Esophagus muscularis mucosa (tissue), 4 donors: ENCODE measurements at regions not wholly inside any gene's neighbourhood (a gene's known extent, or its start where the extent isn't known, plus 50 kb on each side); places are given as distances from the start of the nearest gene placed in this dataset.
"Not testable (repeated sequence)": the region's sequence is repeated elsewhere in the genome, so short reads cannot be mapped to it uniquely, and the experiment has no call there.

Source experiments
- DNase-seq: peaks from one replicate; pipeline ENCODE4 v3.0.0-alpha.2; 2017; ENCODE audit errors: extremely low spot score
- H3K27ac ChIP-seq, 4 donors: fragments of 200-600 bp; sonication (generic); replicated peaks in 1 of 4; 1 replicate in 3 of 4; 2 replicates in 1 of 4; pipeline ENCODE4 v1.5.1; 2016 to 2019; ENCODE audit warnings: mild to moderate bottlenecking in 1 of 4
- H3K27me3 ChIP-seq, 4 donors: fragments of 200-600 bp; sonication (generic); one replicate each; pipeline versions ENCODE4 v1.5.1 to v1.6.0; 2016 to 2019
- H3K36me3 ChIP-seq, 4 donors: fragments of 200-600 bp; sonication (generic); one replicate each; pipeline ENCODE4 v1.5.1; 2016 to 2019
- H3K4me1 ChIP-seq, 4 donors: fragments of 200-600 bp; sonication (generic); one replicate each; pipeline ENCODE4 v1.5.1; 2016 to 2019
- H3K4me3 ChIP-seq, 4 donors: fragments of 200-600 bp; sonication (generic); 1 replicate in 2 of 4; 2 replicates in 2 of 4; pipeline ENCODE4 v1.5.1; 2016 to 2019; ENCODE audit warnings: mild to moderate bottlenecking in 4 of 4, moderate library complexity in 1 of 4
- H3K9me3 ChIP-seq, 4 donors: fragments of 200-600 bp; sonication (generic); 1 replicate in 3 of 4; 2 replicates in 1 of 4; pipeline ENCODE4 v1.5.1; 2016 to 2019
- CTCF ChIP-seq, 3 experiments: fragments of 200-600 bp in 2 of 3; fragments of 450-650 bp in 1 of 3; sonication (generic) in 2 of 3; IDR thresholded peaks; one replicate each; pipeline ENCODE4 v1.5.1; 2017 to 2019; ENCODE audit warnings: antibody characterized with exemption in 3 of 3, mild to moderate bottlenecking in 2 of 3, moderate library complexity in 1 of 3
- EP300 ChIP-seq: sonication (generic); formaldehyde crosslinking; IDR thresholded peaks from one replicate; pipeline ENCODE4 v1.6.1; 2017; ENCODE audit warnings: antibody characterized with exemption
- POLR2A ChIP-seq: fragments of 450-650 bp; IDR thresholded peaks from one replicate; pipeline ENCODE4 v1.6.1; 2017; ENCODE audit warnings: antibody characterized with exemption, moderate library complexity, mild to moderate bottlenecking, low read depth
- POLR2AphosphoS5 ChIP-seq, 2 donors: sonication (generic); formaldehyde crosslinking; IDR thresholded peaks; one replicate each; pipeline ENCODE4 v1.6.1; 2017; ENCODE audit warnings: antibody characterized with exemption in 2 of 2
- WGBS: methylation state at CpG from one replicate; pipeline ENCODE4 v1.1.5; 2018; 5-methylcytosine and 5-hydroxymethylcytosine counted together
- intact Hi-C: fragments of 100-400 bp; cut with DNase I; formaldehyde crosslinking; loops from one replicate; pipeline ENCODE4 v1.15.1; 2023

- H3K9me3 ChIP-seq = no peaks in the 10 kb centered on the region
- H3K27ac ChIP-seq = no peak overlapping the region
- H3K36me3 ChIP-seq = no peaks in the 10 kb centered on the region
- no peak for DNase-seq
- WGBS = 78% methylated on average over 4 of the region's 4 CpGs
- no peak overlapping the region for H3K4me3 ChIP-seq
- H3K27me3 ChIP-seq = no peaks in the 10 kb centered on the region
- TF ChIP-seq POLR2A (no peak), POLR2AphosphoS5 (IDR thresholded peaks at IDR 0.05) (no peak)
- intact Hi-C loops = no loop called here
- no peaks in the 10 kb centered on the region for H3K4me1 ChIP-seq
Measured at GRCh38 chr7:125201002-125201401, 271.4 kb upstream of the POT1 start.

- H3K9me3 ChIP-seq = no peaks in the 10 kb centered on the region
- H3K27ac ChIP-seq = no peak overlapping the region
- H3K4me3 ChIP-seq = no peak overlapping the region
- H3K27me3 ChIP-seq = no peaks in the 10 kb centered on the region
- WGBS = 67% methylated on average over 6 of the region's 6 CpGs
- TF ChIP-seq CTCF (IDR thresholded peaks at IDR 0.05) (no peak), POLR2A (no peak), EP300 (no peak), POLR2AphosphoS5 (IDR thresholded peaks at IDR 0.05) (no peak)
- no peaks in the 10 kb centered on the region for H3K4me1 ChIP-seq
- H3K36me3 ChIP-seq = no peaks in the 10 kb centered on the region
- DNase-seq = no peak
- intact Hi-C loops = no loop called here
Measured at GRCh38 chr7:125197731-125198393, 268.2 kb upstream of the POT1 start.

- no peaks in the 10 kb centered on the region for H3K9me3 ChIP-seq
- no peaks in the 10 kb centered on the region for H3K27me3 ChIP-seq
- DNase-seq = no peak
- H3K27ac ChIP-seq = no peak overlapping the region
- H3K4me3 ChIP-seq = no peak overlapping the region
- no peaks in the 10 kb centered on the region for H3K36me3 ChIP-seq
- intact Hi-C loops = no loop called here
- no peak for TF ChIP-seq POLR2AphosphoS5 (IDR thresholded peaks at IDR 0.05)
- no peak for TF ChIP-seq EP300
- TF ChIP-seq CTCF (IDR thresholded peaks at IDR 0.05) = no peak
- no peak for TF ChIP-seq POLR2A
- no peaks in the 10 kb centered on the region for H3K4me1 ChIP-seq
- WGBS = 32% methylated on average over 1 of the region's 1 CpG
Measured at GRCh38 chr7:125195156-125195555, 265.5 kb upstream of the POT1 start.

GRCh38 chr7:125193263-125193662 lies 263.6 kb upstream of the POT1 start:
- DNase-seq = no peak
- no peaks in the 10 kb centered on the region for H3K36me3 ChIP-seq
- H3K4me3 ChIP-seq = no peak overlapping the region
- H3K27me3 ChIP-seq = no peaks in the 10 kb centered on the region
- H3K4me1 ChIP-seq = no peaks in the 10 kb centered on the region
- intact Hi-C loops = no loop called here
- H3K9me3 ChIP-seq = no peaks in the 10 kb centered on the region
- 65% methylated on average over 2 of the region's 2 CpGs for WGBS
- no peak overlapping the region for H3K27ac ChIP-seq
- TF ChIP-seq CTCF (IDR thresholded peaks at IDR 0.05) (no peak), POLR2AphosphoS5 (IDR thresholded peaks at IDR 0.05) (no peak), EP300 (no peak), POLR2A (no peak)

- intact Hi-C loops = no loop called here
- Histone ChIP-seq H3K4me3 (no peak overlapping the region), H3K27ac (no peak overlapping the region), H3K36me3 (no peaks in the 10 kb centered on the region), H3K4me1 (no peaks in the 10 kb centered on the region), H3K27me3 (no peaks in the 10 kb centered on the region), H3K9me3 (no peaks in the 10 kb centered on the region)
- TF ChIP-seq POLR2AphosphoS5 (IDR thresholded peaks at IDR 0.05) (no peak), CTCF (IDR thresholded peaks at IDR 0.05) (no peak), EP300 (no peak), POLR2A (no peak)
- WGBS = 56% methylated on average over 1 of the region's 1 CpG
- no peak for DNase-seq
Measured at GRCh38 chr7:125184801-125185200, 255.2 kb upstream of the POT1 start.

GRCh38 chr7:125181569-125182267 lies 252.1 kb upstream of the POT1 start:
- intact Hi-C loops, H3K4me1 ChIP-seq, H3K9me3 ChIP-seq, H3K27me3 ChIP-seq, DNase-seq, H3K27ac ChIP-seq, H3K4me3 ChIP-seq, H3K36me3 ChIP-seq: not testable (repeated sequence)
- 92% methylated on average over 21 of the region's 26 CpGs for WGBS
